DOHH2 (cell line): ENCODE measurements at regions not wholly inside any gene's neighbourhood (a gene's known extent, or its start where the extent isn't known, plus 50 kb on each side); places are given as distances from the start of the nearest gene placed in this dataset.
"Not testable (repeated sequence)": the region's sequence is repeated elsewhere in the genome, so short reads cannot be mapped to it uniquely, and the experiment has no call there.

Experiments
- H3F3A ChIP-seq: fragments of 200-600 bp; sonication (generic), shearing (Covaris generic); 2 replicates; pipeline ENCODE4 v1.6.0; 2016; ENCODE audit warnings: antibody characterized with exemption, mild to moderate bottlenecking; ENCODE audit not compliant: control insufficient read depth, insufficient read depth
- H3K27ac ChIP-seq: fragments of 200-600 bp; sonication (generic); 2 replicates; pipeline ENCODE4 v1.5.1; 2014; ENCODE audit warnings: low read depth, mild to moderate bottlenecking, low read length, moderate library complexity
- H3K27me3 ChIP-seq: fragments of 200-600 bp; sonication (generic); 2 replicates; pipeline ENCODE4 v1.6.1; 2014; ENCODE audit warnings: mild to moderate bottlenecking, low read length, mixed read lengths; ENCODE audit not compliant: control insufficient read depth
- H3K36me3 ChIP-seq: fragments of 200-600 bp; sonication (generic); 2 replicates; pipeline ENCODE4 v1.6.1; 2014; ENCODE audit warnings: mild to moderate bottlenecking, low read length, moderate library complexity, mixed read lengths; ENCODE audit not compliant: control insufficient read depth
- H3K4me1 ChIP-seq: fragments of 200-600 bp; sonication (generic); 2 replicates; pipeline ENCODE4 v1.6.1; 2014; ENCODE audit warnings: mild to moderate bottlenecking, low read length, mixed read lengths; ENCODE audit not compliant: control insufficient read depth
- H3K4me2 ChIP-seq: fragments of 200-600 bp; sonication (generic); 2 replicates; pipeline ENCODE4 v1.6.0; 2014; ENCODE audit warnings: mild to moderate bottlenecking, low read length, moderate library complexity
- H3K4me3 ChIP-seq: fragments of 200-600 bp; sonication (generic); 2 replicates; pipeline ENCODE4 v1.5.1; 2014; ENCODE audit warnings: mild to moderate bottlenecking, low read length, mixed read lengths
- H3K79me2 ChIP-seq: fragments of 200-600 bp; sonication (generic); 2 replicates; pipeline ENCODE4 v1.6.1; 2014; ENCODE audit warnings: mild to moderate bottlenecking, low read length, mixed read lengths; ENCODE audit not compliant: control insufficient read depth
- H3K9me2 ChIP-seq: fragments of 200-600 bp; sonication (generic); replicated peaks from 2 replicates; pipeline ENCODE4 v1.6.1; 2014; ENCODE audit warnings: mild to moderate bottlenecking, low read length, mixed read lengths; ENCODE audit not compliant: control insufficient read depth
- H3K9me3 ChIP-seq: fragments of 200-600 bp; sonication (generic); 2 replicates; pipeline ENCODE4 v1.6.1; 2014; ENCODE audit warnings: antibody characterized with exemption, low read length, mixed read lengths; ENCODE audit not compliant: control insufficient read depth, insufficient read depth
- H4K20me1 ChIP-seq: fragments of 200-600 bp; sonication (generic); 2 replicates; pipeline ENCODE4 v1.6.0; 2014; ENCODE audit warnings: low read depth, mild to moderate bottlenecking, antibody characterized with exemption, low read length, moderate library complexity; ENCODE audit not compliant: control insufficient read depth, insufficient read depth
- CTCF ChIP-seq: fragments of 200-600 bp; sonication (generic); IDR thresholded peaks from one replicate; pipeline ENCODE4 v1.5.1; 2014; ENCODE audit warnings: antibody characterized with exemption, mild to moderate bottlenecking, low read depth, low read length; ENCODE audit not compliant: poor library complexity, severe bottlenecking
- EZH2phosphoT487 ChIP-seq: fragments of 200-600 bp; sonication (generic); IDR thresholded peaks from 2 replicates; pipeline ENCODE4 v1.6.1; 2017; ENCODE audit warnings: borderline replicate concordance, mild to moderate bottlenecking, antibody characterized with exemption, low read length, moderate library complexity, mixed read lengths

DNA sequence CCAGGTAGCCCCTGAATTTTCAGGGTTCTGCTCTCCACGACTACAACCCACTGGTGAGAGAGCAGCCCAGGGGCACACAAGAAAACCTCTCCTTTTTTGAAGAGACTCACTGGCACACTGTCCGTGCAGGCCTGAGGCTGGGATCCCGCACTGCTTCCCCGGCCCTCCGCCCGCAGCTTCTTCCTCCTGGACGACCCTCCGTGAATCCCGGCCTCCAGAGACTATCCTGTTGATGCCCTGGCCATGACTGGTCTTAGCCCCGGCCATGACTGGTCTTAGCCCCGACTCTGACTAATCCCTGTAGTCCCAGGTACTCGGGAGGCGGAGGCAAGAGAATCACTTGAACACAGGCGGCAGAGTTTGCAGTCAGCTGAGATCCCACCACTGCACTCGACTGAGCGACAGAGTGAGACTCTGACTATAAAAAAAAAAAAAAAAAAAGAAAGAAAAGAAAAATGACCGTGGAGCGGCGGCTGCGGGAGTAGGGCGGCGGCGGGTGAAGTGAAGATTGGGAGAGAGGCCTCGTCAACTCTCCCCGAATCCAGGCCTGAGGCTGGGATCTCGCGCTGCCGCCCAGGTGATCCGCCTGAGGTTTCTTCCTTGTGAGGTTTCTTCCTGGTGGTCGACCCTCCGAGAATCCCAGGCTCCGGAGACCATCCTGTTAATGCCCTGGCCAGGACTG, 196.4 kb downstream of the ZNF716 start:
- no peaks in the 10 kb centered on the region for H3K36me3 ChIP-seq
- H4K20me1 ChIP-seq = no peaks in the 10 kb centered on the region
- H3K27me3 ChIP-seq = no peaks in the 10 kb centered on the region
- no peaks in the 10 kb centered on the region for H3K4me1 ChIP-seq
- peaks cover 51% of the 10 kb centered on the region; the same call in 1 of the 2 replicates for H3K9me3 ChIP-seq
- H3K27ac ChIP-seq = no peak overlapping the region
- H3K79me2 ChIP-seq = no peaks in the 10 kb centered on the region
- no peak overlapping the region for H3K4me3 ChIP-seq
- H3K4me2 ChIP-seq = no peak overlapping the region
- no peaks in the 10 kb centered on the region for H3K9me2 ChIP-seq
- no peaks in the 10 kb centered on the region for H3F3A ChIP-seq
- TF ChIP-seq CTCF (no peak), EZH2phosphoT487 (no peak)

GRCh38 chr7:57646901-57647246, 196.9 kb downstream of the ZNF716 start:
- Histone ChIP-seq H3K9me3 (peaks cover 52% of the 10 kb centered on the region; the same call in 1 of the 2 replicates), H3K79me2 (no peaks in the 10 kb centered on the region)

GRCh38 chr7:57650401-57650800, 200.4 kb downstream of the ZNF716 start:
- peaks cover 59% of the 10 kb centered on the region; the same call in 1 of the 2 replicates for H3K9me3 ChIP-seq
- not testable (repeated sequence) for H3K4me3 ChIP-seq, H3K79me2 ChIP-seq, H3K4me1 ChIP-seq, H3K4me2 ChIP-seq, H3K9me2 ChIP-seq, H4K20me1 ChIP-seq, H3F3A ChIP-seq, H3K36me3 ChIP-seq, H3K27ac ChIP-seq, H3K27me3 ChIP-seq

More at GRCh38 chr7:57646901-57647246, 196.9 kb downstream of the ZNF716 start:
- no peaks in the 10 kb centered on the region for H3K4me1 ChIP-seq
- no peaks in the 10 kb centered on the region for H3K9me2 ChIP-seq
- TF ChIP-seq EZH2phosphoT487 (no peak), CTCF (no peak)
- H3K4me3 ChIP-seq = no peak overlapping the region
- H3K36me3 ChIP-seq = no peaks in the 10 kb centered on the region
- no peak overlapping the region for H3K27ac ChIP-seq
- no peaks in the 10 kb centered on the region for H3F3A ChIP-seq
- no peak overlapping the region for H3K4me2 ChIP-seq
- H4K20me1 ChIP-seq = no peaks in the 10 kb centered on the region
- H3K27me3 ChIP-seq = no peaks in the 10 kb centered on the region

DNA sequence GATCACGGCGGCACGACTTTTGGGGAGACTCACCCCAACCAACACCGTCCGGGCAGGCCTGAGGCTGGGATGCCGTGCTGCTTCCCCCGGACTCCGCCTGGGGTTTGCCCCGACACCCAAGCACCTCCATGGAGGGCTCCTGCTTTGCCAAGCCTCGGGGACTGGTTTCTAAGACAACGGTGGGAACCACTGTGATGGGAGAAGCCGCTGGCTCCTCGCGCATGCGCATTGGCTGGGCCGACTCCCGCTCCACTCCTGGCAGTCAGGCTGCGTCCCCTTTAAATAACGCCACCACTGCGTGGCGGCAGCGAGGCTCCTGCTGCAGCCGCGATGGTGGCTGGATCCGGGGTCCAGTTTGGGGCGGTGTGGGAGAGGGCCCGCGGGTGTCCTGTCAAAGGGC, 201.0 kb downstream of the ZNF716 start:
- H4K20me1 ChIP-seq = no peaks in the 10 kb centered on the region
- no peak overlapping the region for H3K27ac ChIP-seq
- no peak overlapping the region for H3K4me2 ChIP-seq
- TF ChIP-seq CTCF (no peak), EZH2phosphoT487 (no peak)
- no peaks in the 10 kb centered on the region for H3F3A ChIP-seq
- H3K9me3 ChIP-seq = peaks cover 56% of the 10 kb centered on the region; the same call in 1 of the 2 replicates
- H3K27me3 ChIP-seq = no peaks in the 10 kb centered on the region
- no peaks in the 10 kb centered on the region for H3K4me1 ChIP-seq
- no peaks in the 10 kb centered on the region for H3K79me2 ChIP-seq
- H3K4me3 ChIP-seq = no peak overlapping the region
- H3K36me3 ChIP-seq = no peaks in the 10 kb centered on the region
- H3K9me2 ChIP-seq = no peaks in the 10 kb centered on the region

DNA sequence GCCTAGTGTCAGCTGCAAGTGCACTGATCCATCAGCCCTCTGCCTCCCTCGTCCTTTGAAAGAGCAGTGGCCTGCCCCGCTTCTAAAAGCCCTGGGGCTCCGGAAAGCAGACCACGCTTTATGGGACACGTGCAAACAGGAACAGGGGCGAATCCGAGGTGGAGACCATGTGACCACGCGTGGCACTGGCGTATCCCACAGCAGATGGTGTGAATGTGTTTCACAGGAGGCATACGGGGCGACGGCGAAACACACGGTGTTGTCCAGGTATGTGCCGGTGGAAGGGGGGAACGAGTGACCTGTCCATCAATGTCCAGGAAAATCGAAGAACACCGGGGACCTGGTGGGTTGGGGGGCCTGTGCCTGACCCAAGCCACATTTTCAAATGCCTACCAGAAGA, 201.6 kb downstream of the ZNF716 start:
- H3K27ac ChIP-seq, H3K4me2 ChIP-seq, H3K79me2 ChIP-seq, H3K4me3 ChIP-seq, H3K4me1 ChIP-seq, H3F3A ChIP-seq, H3K36me3 ChIP-seq, H3K27me3 ChIP-seq, H3K9me2 ChIP-seq, H4K20me1 ChIP-seq: not testable (repeated sequence)
- H3K9me3 ChIP-seq = peaks cover 52% of the 10 kb centered on the region; the same call in 1 of the 2 replicates
